PC-9 (cell line): ENCODE measurements at regions not wholly inside any gene's neighbourhood (a gene's known extent, or its start where the extent isn't known, plus 50 kb on each side); places are given as distances from the start of the nearest gene placed in this dataset.

Source experiments
- CTCF ChIP-seq: fragments of 200-600 bp; sonication (generic); conservative IDR thresholded peaks from 2 replicates; pipeline ENCODE4 v1.6.1; 2017; ENCODE audit warnings: mixed run types, antibody characterized with exemption, mild to moderate bottlenecking, moderate library complexity
- EZH2 ChIP-seq: fragments of 200-600 bp; sonication (generic); IDR thresholded peaks from 2 replicates; pipeline ENCODE4 v1.8.0; 2017; ENCODE audit warnings: antibody characterized with exemption, low read depth

- TF ChIP-seq CTCF (no peak), EZH2 (no peak)
Observed at GRCh38 chr18:77654302-77654701, 404.7 kb downstream of the GALR1 start.
